HS-5 (cell line): ENCODE measurements at regions not wholly inside any gene's neighbourhood (a gene's known extent, or its start where the extent isn't known, plus 50 kb on each side); places are given as distances from the start of the nearest gene placed in this dataset.
"Not testable (repeated sequence)": the region's sequence is repeated elsewhere in the genome, so short reads cannot be mapped to it uniquely, and the experiment has no call there.

Source experiments
- DNase-seq: peaks from one replicate; pipeline ENCODE4 v3.0.0-alpha.2; 2012; ENCODE audit warnings: low read depth

GRCh38 chr7:20466543-20467021 lies 135.9 kb downstream of the ITGB8 start:
- DNase-seq: no peak

GRCh38 chr7:20470082-20470481 lies 139.4 kb downstream of the ITGB8 start:
- no peak for DNase-seq

DNA sequence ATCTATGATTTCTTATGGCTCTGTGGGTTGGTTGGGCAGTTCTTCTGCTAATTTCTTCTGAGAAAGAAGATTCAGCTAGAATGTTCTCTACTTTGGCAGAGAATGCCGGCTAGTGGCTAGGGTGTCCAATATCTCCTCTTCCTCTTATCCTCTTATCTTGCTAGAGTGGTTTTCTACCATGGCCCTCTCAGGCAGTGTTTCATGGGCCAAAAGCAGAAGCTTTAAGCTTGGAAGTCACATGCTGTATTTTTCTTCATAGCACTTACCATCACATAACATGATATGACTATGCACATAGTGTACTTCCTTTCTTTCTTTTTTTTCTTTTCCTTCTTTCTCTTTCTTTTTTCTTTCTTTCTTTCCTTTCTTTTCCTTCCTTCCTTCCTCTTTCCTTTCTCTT lies 140.0 kb downstream of the ITGB8 start:
- DNase-seq: no peak

DNA sequence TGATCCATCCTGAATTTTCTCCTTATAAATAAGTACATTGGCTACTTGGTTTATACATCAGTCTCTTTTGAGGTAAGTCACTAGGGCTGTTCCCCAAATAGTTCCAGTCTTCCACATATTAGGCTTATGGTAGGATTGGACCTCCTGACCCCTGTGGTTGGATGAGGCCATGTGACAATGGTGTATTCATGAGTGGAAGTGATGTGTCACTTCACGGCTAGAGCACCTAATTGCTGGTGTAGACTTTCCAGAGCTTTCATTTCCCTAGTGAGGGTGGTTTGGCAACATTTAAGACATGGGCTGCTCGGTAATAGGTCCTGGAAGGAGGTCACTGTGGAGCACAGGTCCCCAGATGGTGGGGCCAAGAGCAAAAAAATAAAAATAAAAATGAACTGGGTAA lies 141.2 kb upstream of the ABCB5 start:
- DNase-seq: no peak

GRCh38 chr7:20475756-20476155 lies 139.7 kb upstream of the ABCB5 start:
- DNase-seq: no peak

- DNase-seq: no peak
Observed at GRCh38 chr7:20477067-20477466, 138.4 kb upstream of the ABCB5 start.

GRCh38 chr7:20479706-20480105 lies 135.8 kb upstream of the ABCB5 start:
- no peak for DNase-seq

DNA sequence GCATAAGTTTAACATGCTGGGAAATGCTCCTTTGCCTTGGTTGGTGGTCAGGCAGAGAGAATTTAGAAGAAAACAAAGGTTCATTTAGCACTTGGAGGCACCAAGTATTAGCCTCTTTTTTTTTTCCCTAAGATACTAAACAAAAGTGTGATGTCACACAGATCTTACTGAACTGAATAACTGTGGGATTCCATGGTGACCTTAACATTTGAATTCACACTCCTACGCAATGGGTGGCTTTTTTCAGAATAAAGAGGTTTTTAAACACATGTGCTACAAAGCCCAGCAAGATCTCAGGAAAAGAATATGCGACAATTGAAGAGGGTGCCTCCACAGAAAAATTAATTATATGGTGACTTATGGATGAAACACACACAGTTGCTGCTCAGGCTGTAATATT lies 133.4 kb upstream of the ABCB5 start:
- DNase-seq: no peak

GRCh38 chr7:20484356-20484755 lies 131.1 kb upstream of the ABCB5 start:
- DNase-seq: no peak

DNA sequence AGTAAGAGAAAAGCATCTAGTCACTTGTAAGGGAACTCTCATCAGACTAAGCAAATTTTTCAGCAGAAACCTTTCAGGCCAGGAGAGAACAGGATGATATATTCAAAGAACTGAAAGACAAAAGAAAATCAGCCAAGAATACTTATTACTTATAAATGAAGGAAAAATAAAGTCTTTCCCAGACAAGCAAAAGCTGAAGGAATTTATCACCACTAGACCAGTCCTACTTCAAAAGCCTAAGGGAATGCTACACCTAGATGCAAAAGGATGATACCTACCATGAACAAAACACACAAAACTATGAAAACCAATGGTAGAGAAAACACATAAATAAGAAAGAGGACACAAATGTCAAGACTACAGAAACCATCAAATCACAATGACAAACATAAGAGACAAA lies 126.6 kb upstream of the ABCB5 start:
- DNase-seq: no peak

- DNase-seq: peak; percentile 8
Observed at GRCh38 chr7:20491284-20491683, 124.2 kb upstream of the ABCB5 start.

GRCh38 chr7:20494566-20494965 lies 120.9 kb upstream of the ABCB5 start:
- no peak for DNase-seq

- DNase-seq: not testable (repeated sequence)
Observed at GRCh38 chr7:20501473-20501872, 114.0 kb upstream of the ABCB5 start.

- DNase-seq: no peak
Observed at GRCh38 chr7:20503278-20503950, 112.1 kb upstream of the ABCB5 start.

- no peak for DNase-seq
Observed at GRCh38 chr7:20504060-20504459, 111.4 kb upstream of the ABCB5 start.

DNA sequence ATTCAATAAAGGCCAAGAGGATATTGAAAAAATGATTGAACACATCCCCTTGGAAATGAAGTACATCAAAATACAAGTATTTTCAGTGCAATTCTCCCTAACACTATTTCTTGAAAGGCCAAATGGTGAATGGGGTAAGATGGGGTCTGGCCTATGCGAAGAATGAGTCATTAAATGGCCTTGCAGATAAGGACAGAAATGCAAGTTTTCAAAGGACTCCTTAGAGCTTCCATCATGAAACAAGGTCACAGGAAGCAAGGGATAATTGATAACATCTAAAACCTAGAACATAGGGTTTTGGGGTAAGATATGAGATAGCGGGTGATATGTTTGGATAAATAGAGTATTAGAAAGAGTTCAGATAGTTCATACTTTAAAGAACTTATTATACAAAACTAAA lies 109.3 kb upstream of the ABCB5 start:
- no peak for DNase-seq

DNA sequence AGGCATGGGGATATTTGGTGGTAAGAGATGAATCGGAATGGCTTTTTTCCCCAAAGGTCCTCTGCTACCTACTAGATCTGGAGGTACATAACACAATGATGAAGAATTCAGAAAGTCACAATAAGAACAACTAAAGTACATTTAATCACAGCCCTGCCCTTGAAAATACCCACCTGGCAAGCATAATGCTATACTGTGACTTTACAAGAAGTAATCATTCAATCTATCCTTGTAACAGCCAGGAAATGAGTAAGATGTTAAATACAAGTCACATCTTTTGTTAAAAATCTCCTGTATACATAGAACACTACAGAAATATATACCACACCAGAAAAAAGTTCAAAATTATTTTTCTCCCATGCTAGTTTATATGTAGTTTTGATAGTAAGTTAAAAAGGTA lies 108.3 kb upstream of the ABCB5 start:
- DNase-seq: no peak

DNA sequence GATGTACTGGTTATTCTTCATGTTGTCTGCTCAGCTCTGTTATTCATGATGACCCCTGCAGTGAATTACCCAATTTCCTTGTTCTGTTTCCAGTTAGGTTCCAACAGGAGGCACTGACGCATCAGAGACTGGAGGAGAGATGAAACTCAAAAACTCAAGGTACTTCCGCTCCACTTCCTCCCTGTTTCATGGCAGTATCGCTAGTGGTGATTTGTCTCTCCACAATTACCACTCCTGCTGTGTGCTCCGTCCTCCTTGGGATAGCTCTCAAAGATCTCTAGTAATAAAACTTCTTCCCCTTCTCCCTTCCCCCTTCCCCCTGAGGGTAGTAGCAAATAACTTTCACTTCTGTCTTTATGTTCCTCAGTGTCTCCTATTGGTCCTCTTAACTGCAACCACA lies 107.4 kb upstream of the ABCB5 start:
- no peak for DNase-seq

DNA sequence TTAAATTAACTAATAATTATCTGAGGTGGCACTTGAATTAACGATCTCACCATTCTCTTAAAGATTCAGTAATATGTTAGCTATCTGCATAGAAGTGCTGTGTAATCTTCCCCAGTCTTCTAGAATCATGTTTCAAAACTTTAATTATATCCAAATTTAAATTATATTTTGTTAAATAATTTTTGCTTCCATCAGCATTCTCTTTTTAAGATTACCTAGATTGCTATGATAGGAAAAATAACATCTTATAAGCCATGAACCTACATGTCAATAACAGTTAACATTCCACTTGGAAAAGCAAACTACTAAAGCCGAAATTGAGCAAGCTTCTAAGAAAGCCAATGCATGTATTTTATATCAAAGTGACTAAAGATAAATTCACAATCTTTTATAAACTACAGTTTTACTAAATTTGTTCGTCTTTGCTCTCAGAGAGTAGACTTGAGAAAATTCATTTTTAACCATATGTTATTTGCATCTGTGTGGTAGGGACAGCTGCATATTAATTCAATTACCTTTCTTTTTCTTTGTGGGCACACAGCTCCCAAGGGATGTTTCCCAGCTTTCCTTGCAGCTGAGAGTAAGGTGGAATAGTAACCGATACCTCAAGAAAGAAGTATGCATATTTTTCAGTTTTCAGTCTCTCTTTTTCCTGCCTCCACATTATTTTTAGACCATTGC lies 105.4 kb upstream of the ABCB5 start:
- no peak for DNase-seq

GRCh38 chr7:20510573-20510900 lies 104.9 kb upstream of the ABCB5 start:
- no peak for DNase-seq

GRCh38 chr7:20513341-20513740 lies 102.1 kb upstream of the ABCB5 start:
- DNase-seq: no peak

- no peak for DNase-seq
Observed at GRCh38 chr7:20513897-20514296, 101.6 kb upstream of the ABCB5 start.

- peak; percentile 32 for DNase-seq
Observed at GRCh38 chr7:20514364-20514763, 101.1 kb upstream of the ABCB5 start.

GRCh38 chr7:20519645-20520044 lies 95.8 kb upstream of the ABCB5 start:
- no peak for DNase-seq
